ENCODE measurements at regions not wholly inside any gene's neighbourhood (a gene's known extent, or its start where the extent isn't known, plus 50 kb on each side); places are given as distances from the start of the nearest gene placed in this dataset.

DNA sequence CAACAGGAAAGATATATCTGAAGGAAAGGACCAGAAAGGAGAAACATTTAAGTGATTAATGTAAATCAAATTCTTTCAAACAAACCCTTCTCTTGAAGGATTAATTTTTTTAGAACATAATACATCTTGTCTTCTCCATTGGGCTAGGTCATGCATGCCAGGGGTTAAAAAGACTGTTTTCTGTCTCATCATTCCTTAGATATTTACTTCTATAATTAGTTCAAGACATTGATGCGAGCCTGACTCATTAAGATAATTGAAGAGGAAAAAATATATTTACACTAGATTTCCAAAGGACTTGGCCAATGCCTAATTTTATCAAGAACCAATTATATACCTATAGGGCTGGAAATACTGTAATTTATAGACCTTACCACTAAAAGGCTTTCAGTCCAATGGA is 166.6 kb upstream of the SETBP1 start (continued):
- TF ChIP-seq, protein P1, sequence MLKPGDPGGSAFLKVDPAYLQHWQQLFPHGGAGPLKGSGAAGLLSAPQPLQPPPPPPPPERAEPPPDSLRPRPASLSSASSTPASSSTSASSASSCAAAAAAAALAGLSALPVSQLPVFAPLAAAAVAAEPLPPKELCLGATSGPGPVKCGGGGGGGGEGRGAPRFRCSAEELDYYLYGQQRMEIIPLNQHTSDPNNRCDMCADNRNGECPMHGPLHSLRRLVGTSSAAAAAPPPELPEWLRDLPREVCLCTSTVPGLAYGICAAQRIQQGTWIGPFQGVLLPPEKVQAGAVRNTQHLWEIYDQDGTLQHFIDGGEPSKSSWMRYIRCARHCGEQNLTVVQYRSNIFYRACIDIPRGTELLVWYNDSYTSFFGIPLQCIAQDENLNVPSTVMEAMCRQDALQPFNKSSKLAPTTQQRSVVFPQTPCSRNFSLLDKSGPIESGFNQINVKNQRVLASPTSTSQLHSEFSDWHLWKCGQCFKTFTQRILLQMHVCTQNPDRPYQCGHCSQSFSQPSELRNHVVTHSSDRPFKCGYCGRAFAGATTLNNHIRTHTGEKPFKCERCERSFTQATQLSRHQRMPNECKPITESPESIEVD (tag by site-specific recombination; IDR thresholded peaks at IDR 0.05), result no peak
- TF ChIP-seq, protein P2, sequence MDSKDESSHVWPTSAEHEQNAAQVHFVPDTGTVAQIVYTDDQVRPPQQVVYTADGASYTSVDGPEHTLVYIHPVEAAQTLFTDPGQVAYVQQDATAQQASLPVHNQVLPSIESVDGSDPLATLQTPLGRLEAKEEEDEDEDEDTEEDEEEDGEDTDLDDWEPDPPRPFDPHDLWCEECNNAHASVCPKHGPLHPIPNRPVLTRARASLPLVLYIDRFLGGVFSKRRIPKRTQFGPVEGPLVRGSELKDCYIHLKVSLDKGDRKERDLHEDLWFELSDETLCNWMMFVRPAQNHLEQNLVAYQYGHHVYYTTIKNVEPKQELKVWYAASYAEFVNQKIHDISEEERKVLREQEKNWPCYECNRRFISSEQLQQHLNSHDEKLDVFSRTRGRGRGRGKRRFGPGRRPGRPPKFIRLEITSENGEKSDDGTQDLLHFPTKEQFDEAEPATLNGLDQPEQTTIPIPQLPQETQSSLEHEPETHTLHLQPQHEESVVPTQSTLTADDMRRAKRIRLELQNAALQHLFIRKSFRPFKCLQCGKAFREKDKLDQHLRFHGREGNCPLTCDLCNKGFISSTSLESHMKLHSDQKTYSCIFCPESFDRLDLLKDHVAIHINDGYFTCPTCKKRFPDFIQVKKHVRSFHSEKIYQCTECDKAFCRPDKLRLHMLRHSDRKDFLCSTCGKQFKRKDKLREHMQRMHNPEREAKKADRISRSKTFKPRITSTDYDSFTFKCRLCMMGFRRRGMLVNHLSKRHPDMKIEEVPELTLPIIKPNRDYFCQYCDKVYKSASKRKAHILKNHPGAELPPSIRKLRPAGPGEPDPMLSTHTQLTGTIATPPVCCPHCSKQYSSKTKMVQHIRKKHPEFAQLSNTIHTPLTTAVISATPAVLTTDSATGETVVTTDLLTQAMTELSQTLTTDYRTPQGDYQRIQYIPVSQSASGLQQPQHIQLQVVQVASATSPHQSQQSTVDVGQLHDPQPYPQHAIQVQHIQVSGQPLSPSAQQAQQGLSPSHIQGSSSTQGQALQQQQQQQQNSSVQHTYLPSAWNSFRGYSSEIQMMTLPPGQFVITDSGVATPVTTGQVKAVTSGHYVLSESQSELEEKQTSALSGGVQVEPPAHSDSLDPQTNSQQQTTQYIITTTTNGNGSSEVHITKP (tag by site-specific recombination; IDR thresholded peaks at IDR 0.05), result no peak

DNA sequence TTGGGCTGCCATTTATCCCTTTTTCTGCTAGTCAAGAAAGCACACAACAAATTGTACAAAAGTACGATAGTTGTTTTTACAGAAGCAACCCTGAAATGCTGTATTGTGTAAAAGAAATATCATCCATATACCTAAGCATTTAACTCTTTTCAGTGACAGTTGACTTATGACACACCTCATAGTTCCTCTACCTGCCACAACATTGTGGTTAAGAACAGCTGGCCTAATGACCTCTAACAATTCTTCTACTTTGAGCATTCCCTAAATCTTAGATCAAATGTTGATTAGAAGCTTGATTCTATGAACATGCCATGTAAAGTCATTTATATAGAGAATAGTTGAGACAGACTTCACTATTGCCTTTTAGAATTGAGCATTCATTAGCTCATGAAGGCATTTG is 165.9 kb upstream of the SETBP1 start:
- TF ChIP-seq, protein P3, sequence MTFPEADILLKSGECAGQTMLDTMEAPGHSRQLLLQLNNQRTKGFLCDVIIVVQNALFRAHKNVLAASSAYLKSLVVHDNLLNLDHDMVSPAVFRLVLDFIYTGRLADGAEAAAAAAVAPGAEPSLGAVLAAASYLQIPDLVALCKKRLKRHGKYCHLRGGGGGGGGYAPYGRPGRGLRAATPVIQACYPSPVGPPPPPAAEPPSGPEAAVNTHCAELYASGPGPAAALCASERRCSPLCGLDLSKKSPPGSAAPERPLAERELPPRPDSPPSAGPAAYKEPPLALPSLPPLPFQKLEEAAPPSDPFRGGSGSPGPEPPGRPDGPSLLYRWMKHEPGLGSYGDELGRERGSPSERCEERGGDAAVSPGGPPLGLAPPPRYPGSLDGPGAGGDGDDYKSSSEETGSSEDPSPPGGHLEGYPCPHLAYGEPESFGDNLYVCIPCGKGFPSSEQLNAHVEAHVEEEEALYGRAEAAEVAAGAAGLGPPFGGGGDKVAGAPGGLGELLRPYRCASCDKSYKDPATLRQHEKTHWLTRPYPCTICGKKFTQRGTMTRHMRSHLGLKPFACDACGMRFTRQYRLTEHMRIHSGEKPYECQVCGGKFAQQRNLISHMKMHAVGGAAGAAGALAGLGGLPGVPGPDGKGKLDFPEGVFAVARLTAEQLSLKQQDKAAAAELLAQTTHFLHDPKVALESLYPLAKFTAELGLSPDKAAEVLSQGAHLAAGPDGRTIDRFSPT (tag by site-specific recombination; IDR thresholded peaks at IDR 0.05), result no peak
- TF ChIP-seq, protein P2 (tag by site-specific recombination; IDR thresholded peaks at IDR 0.05), result no peak
- TF ChIP-seq ZNF776 (tag by site-specific recombination; IDR thresholded peaks at IDR 0.05; ENCODE audit: borderline replicate concordance) (no peak), ZBTB7A (tag by site-specific recombination; IDR thresholded peaks at IDR 0.05; ENCODE audit: low read depth) (no peak), ZNF629 (tag by site-specific recombination; IDR thresholded peaks at IDR 0.05) (no peak), ZNF654 (tag by site-specific recombination; IDR thresholded peaks at IDR 0.05; ENCODE audit: low read depth) (no peak), ZNF555 (tag by site-specific recombination; conservative IDR thresholded peaks at IDR 0.05) (no peak), ZNF530 (tag by site-specific recombination; IDR thresholded peaks at IDR 0.05; ENCODE audit: low read depth) (no peak), ZNF785 (tag by site-specific recombination; IDR thresholded peaks at IDR 0.05) (no peak)

DNA sequence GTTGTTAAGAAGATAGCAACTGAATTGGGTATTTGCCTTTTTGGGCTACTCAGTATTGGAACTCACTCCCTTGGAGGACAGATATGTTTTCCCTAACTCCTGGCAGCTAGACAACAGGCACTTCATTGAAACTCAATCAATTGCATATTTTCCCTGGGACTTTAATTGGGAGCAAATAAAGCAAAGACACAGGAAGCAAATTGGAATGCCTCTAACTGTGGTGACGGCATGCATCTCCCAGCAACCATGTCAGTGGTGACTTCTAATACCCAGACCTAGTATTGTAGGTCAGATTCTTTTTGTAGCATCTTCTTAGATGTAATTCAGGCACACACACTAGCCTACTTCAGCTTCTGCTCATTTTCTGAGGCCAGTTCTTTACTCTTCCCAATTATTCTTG is 164.2 kb upstream of the SETBP1 start:
- CTCF ChIA-PET, result no interaction called here
- Histone ChIP-seq H3K9me3 (ENCODE audit: control insufficient read depth, insufficient read depth, low read depth, low read length) (no peaks in the 10 kb centered on the region), H3K27ac (ENCODE audit: extremely low read depth, low read depth, low read length) (no peak overlapping the region), H3K36me3 (ENCODE audit: control insufficient read depth in 2 of 2, insufficient read depth in 1 of 2, low read length in 2 of 2) (no peaks in the 10 kb centered on the region), H3K4me3 (ENCODE audit: low read depth, low read length) (no peak overlapping the region), H3K4me1 (ENCODE audit: control insufficient read depth, insufficient read depth, low read length) (no peaks in the 10 kb centered on the region)
- POLR2A ChIA-PET, result no interaction called here
- TF ChIP-seq FEZF1 (tag by site-specific recombination; IDR thresholded peaks at IDR 0.05) (no peak), MEIS1 (CRISPR knock-in tag; IDR thresholded peaks at IDR 0.05; ENCODE audit: borderline replicate concordance) (no peak), ZNF175 (tag by site-specific recombination; IDR thresholded peaks at IDR 0.05) (no peak), WT1 (tag by site-specific recombination; IDR thresholded peaks at IDR 0.05) (no peak), ZNF624 (tag by site-specific recombination; IDR thresholded peaks at IDR 0.05) (no peak), ZNF2 (tag by site-specific recombination; IDR thresholded peaks at IDR 0.05) (no peak)
- TF ChIP-seq, protein P4, sequence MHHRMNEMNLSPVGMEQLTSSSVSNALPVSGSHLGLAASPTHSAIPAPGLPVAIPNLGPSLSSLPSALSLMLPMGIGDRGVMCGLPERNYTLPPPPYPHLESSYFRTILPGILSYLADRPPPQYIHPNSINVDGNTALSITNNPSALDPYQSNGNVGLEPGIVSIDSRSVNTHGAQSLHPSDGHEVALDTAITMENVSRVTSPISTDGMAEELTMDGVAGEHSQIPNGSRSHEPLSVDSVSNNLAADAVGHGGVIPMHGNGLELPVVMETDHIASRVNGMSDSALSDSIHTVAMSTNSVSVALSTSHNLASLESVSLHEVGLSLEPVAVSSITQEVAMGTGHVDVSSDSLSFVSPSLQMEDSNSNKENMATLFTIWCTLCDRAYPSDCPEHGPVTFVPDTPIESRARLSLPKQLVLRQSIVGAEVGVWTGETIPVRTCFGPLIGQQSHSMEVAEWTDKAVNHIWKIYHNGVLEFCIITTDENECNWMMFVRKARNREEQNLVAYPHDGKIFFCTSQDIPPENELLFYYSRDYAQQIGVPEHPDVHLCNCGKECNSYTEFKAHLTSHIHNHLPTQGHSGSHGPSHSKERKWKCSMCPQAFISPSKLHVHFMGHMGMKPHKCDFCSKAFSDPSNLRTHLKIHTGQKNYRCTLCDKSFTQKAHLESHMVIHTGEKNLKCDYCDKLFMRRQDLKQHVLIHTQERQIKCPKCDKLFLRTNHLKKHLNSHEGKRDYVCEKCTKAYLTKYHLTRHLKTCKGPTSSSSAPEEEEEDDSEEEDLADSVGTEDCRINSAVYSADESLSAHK (tag by site-specific recombination; IDR thresholded peaks at IDR 0.05), result no peak

More for the DNA sequence above, 165.9 kb upstream of the SETBP1 start:
- no peak overlapping the region for H3K27ac ChIP-seq (ENCODE audit: extremely low read depth, low read depth, low read length)
- H3K4me1 ChIP-seq (ENCODE audit: control insufficient read depth, insufficient read depth, low read length), result no peaks in the 10 kb centered on the region
- no peaks in the 10 kb centered on the region for H3K36me3 ChIP-seq (ENCODE audit: control insufficient read depth in 2 of 2, insufficient read depth in 1 of 2, low read length in 2 of 2)
- H3K9me3 ChIP-seq (ENCODE audit: control insufficient read depth, insufficient read depth, low read depth, low read length), result no peaks in the 10 kb centered on the region
- ChIA-PET CTCF (no interaction called here), POLR2A (no interaction called here)
- H3K4me3 ChIP-seq (ENCODE audit: low read depth, low read length), result no peak overlapping the region

Data from HEK293 (cell line).